NCI-H146 (cell line): ENCODE measurements at regions not wholly inside any gene's neighbourhood (a gene's known extent, or its start where the extent isn't known, plus 50 kb on each side); places are given as distances from the start of the nearest gene placed in this dataset.

ENCODE experiments used
- DNase-seq: peaks from one replicate; lab custom pipeline; 2025; lab: John Stamatoyannopoulos, UW

GRCh38 chrX:155682834-155683233, 70.1 kb upstream of the TMLHE start:
- DNase-seq, result no peak

DNA sequence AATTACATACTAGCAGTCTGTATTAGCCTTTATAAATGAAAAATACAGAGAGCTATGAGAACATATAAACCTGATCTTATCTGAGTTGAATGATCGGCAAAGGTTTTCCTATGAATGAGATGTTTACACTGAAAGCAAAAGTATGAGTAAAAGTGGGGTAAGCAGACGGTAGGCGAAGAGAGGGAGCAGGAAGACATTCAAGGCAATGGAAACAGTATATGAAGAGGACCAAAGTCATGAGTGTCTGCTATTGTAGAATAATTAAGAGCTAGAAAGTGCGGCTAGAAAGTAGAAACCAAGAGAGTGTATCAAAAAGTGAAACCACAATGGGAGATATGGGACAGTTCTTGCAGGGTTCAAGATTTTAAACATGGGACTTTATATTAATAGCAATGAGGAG, 67.0 kb upstream of the TMLHE start:
- no peak for DNase-seq

DNA sequence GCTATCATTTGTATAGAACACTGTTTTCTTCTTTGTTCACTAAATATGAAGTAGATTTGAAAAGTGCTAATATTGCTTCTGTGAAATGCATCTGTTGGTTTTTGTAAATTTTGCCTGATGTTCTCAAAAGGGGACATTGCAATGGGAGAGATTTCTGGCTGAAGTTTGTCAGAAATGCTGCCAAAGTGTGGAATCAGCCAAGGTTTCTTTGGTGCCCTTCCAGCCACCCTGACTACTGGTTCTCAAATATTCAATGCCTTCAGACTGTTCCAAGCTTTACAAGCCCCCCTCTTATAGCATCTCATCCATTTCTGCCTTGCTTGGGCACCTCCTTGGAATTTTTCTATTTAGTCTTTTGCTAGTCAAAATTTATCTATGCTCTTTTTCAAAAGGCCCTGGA, 60.6 kb upstream of the TMLHE start:
- DNase-seq, result no peak

GRCh38 chrX:155666741-155667140, 54.0 kb upstream of the TMLHE start:
- no peak for DNase-seq
